ENCODE measurements at regions not wholly inside any gene's neighbourhood (a gene's known extent, or its start where the extent isn't known, plus 50 kb on each side); places are given as distances from the start of the nearest gene placed in this dataset.

DNA sequence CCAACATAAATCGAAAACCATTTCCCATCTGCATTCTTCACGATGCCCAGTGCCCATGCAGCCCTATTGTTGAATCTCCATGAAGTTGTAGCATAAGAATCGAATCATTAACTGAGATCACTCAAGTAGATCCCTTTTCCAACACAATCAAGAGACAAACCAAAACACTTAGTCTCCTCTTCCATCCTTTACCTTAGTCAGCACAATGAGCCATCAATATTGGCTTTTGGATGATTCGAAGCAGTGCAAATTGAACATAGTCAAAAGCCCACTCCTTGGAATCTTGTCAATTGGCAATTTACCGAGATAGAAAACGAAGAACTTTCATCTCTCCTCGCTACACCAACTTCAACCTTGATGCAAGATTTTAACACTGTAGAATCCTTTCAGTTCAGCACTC, 66.5 kb upstream of the ADRB1 start:
- H3K9me3 ChIP-seq (ENCODE audit: control insufficient read depth in 4 of 4, low read length in 3 of 4), result no peaks in the 10 kb centered on the region
- H3K4me3 ChIP-seq (ENCODE audit: low read depth in 1 of 3, low read length in 3 of 3), result no peak overlapping the region
- no peak overlapping the region for H3K27ac ChIP-seq (ENCODE audit: low read depth in 1 of 2, low read length in 2 of 2)
- WGBS, result 96% methylated on average over 7 of the region's 7 CpGs
- H3K4me1 ChIP-seq (ENCODE audit: control insufficient read depth in 4 of 4, insufficient read depth in 4 of 4, low read length in 3 of 4), result no peaks in the 10 kb centered on the region
- no peak for DNase-seq (ENCODE audit: low spot score)
- no peaks in the 10 kb centered on the region for H3K36me3 ChIP-seq (ENCODE audit: control insufficient read depth in 4 of 4, insufficient read depth in 3 of 4, low read depth in 1 of 4, low read length in 3 of 4)
- H3K27me3 ChIP-seq (ENCODE audit: control insufficient read depth in 4 of 4, insufficient read depth in 4 of 4, low read length in 3 of 4), result no peaks in the 10 kb centered on the region
- no peak for TF ChIP-seq GABPA (IDR thresholded peaks at IDR 0.05 in 1 of 2, conservative IDR thresholded peaks at IDR 0.05 in 1 of 2)
- TF ChIP-seq NR2F2 (IDR thresholded peaks at IDR 0.05), result no peak
- TF ChIP-seq, protein P1, sequence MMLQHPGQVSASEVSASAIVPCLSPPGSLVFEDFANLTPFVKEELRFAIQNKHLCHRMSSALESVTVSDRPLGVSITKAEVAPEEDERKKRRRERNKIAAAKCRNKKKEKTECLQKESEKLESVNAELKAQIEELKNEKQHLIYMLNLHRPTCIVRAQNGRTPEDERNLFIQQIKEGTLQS (IDR thresholded peaks at IDR 0.05), result no peak
- TF ChIP-seq, protein P2, sequence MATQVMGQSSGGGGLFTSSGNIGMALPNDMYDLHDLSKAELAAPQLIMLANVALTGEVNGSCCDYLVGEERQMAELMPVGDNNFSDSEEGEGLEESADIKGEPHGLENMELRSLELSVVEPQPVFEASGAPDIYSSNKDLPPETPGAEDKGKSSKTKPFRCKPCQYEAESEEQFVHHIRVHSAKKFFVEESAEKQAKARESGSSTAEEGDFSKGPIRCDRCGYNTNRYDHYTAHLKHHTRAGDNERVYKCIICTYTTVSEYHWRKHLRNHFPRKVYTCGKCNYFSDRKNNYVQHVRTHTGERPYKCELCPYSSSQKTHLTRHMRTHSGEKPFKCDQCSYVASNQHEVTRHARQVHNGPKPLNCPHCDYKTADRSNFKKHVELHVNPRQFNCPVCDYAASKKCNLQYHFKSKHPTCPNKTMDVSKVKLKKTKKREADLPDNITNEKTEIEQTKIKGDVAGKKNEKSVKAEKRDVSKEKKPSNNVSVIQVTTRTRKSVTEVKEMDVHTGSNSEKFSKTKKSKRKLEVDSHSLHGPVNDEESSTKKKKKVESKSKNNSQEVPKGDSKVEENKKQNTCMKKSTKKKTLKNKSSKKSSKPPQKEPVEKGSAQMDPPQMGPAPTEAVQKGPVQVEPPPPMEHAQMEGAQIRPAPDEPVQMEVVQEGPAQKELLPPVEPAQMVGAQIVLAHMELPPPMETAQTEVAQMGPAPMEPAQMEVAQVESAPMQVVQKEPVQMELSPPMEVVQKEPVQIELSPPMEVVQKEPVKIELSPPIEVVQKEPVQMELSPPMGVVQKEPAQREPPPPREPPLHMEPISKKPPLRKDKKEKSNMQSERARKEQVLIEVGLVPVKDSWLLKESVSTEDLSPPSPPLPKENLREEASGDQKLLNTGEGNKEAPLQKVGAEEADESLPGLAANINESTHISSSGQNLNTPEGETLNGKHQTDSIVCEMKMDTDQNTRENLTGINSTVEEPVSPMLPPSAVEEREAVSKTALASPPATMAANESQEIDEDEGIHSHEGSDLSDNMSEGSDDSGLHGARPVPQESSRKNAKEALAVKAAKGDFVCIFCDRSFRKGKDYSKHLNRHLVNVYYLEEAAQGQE (IDR thresholded peaks at IDR 0.05), result no peak
- TF ChIP-seq, protein P3, sequence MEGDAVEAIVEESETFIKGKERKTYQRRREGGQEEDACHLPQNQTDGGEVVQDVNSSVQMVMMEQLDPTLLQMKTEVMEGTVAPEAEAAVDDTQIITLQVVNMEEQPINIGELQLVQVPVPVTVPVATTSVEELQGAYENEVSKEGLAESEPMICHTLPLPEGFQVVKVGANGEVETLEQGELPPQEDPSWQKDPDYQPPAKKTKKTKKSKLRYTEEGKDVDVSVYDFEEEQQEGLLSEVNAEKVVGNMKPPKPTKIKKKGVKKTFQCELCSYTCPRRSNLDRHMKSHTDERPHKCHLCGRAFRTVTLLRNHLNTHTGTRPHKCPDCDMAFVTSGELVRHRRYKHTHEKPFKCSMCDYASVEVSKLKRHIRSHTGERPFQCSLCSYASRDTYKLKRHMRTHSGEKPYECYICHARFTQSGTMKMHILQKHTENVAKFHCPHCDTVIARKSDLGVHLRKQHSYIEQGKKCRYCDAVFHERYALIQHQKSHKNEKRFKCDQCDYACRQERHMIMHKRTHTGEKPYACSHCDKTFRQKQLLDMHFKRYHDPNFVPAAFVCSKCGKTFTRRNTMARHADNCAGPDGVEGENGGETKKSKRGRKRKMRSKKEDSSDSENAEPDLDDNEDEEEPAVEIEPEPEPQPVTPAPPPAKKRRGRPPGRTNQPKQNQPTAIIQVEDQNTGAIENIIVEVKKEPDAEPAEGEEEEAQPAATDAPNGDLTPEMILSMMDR (IDR thresholded peaks at IDR 0.05; ENCODE audit: low read depth, low read length, missing input control), result no peak
- TF ChIP-seq EGR1 (IDR thresholded peaks at IDR 0.05; ENCODE audit: low read depth in 2 of 2), result no peak
- TF ChIP-seq YY1 (IDR thresholded peaks at IDR 0.05), result no peak
- TF ChIP-seq FOXA2 (IDR thresholded peaks at IDR 0.05), result no peak
- TF ChIP-seq SP1 (IDR thresholded peaks at IDR 0.05), result no peak
- TF ChIP-seq HNF4G (IDR thresholded peaks at IDR 0.05), result no peak
- TF ChIP-seq RAD21 (IDR thresholded peaks at IDR 0.05), result no peak
- no peak for TF ChIP-seq RXRA (IDR thresholded peaks at IDR 0.05)
- TF ChIP-seq, protein P4, sequence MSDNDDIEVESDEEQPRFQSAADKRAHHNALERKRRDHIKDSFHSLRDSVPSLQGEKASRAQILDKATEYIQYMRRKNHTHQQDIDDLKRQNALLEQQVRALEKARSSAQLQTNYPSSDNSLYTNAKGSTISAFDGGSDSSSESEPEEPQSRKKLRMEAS (IDR thresholded peaks at IDR 0.05), result no peak
- no peak for TF ChIP-seq TAF1 (conservative IDR thresholded peaks at IDR 0.05)
- H3K9ac ChIP-seq (ENCODE audit: low read depth in 1 of 2, low read length in 2 of 2), result no peak overlapping the region

DNA sequence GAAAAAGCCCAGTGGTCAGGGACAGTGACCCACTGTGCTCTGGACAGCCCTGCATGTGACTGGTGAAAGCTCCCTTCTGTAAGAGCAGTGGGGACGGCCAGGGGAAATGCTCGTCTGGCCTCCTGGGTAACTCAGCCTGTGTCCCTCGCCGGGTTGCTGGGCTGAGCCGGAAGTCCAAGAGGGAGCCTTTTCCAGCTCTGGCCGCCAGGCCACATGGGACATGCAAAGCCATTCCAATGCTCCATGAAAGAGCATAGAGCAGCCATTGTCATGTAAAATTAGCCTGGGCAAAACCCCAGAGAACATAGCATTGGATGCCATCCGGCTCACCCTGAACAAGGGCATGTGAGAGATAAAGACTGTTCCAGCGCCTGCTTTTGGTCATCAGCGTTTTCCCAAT, 64.9 kb upstream of the ADRB1 start:
- WGBS, result 94% methylated on average over 9 of the region's 9 CpGs
- no peak overlapping the region for H3K9ac ChIP-seq (ENCODE audit: low read depth in 1 of 2, low read length in 2 of 2)
- DNase-seq (ENCODE audit: low spot score), result no peak
- H3K27me3 ChIP-seq (ENCODE audit: control insufficient read depth in 4 of 4, insufficient read depth in 4 of 4, low read length in 3 of 4), result no peaks in the 10 kb centered on the region
- H3K4me3 ChIP-seq (ENCODE audit: low read depth in 1 of 3, low read length in 3 of 3), result no peak overlapping the region
- H3K27ac ChIP-seq (ENCODE audit: low read depth in 1 of 2, low read length in 2 of 2), result no peak overlapping the region
- no peaks in the 10 kb centered on the region for H3K4me1 ChIP-seq (ENCODE audit: control insufficient read depth in 4 of 4, insufficient read depth in 4 of 4, low read length in 3 of 4)
- H3K9me3 ChIP-seq (ENCODE audit: control insufficient read depth in 4 of 4, low read length in 3 of 4), result no peaks in the 10 kb centered on the region
- no peaks in the 10 kb centered on the region for H3K36me3 ChIP-seq (ENCODE audit: control insufficient read depth in 4 of 4, insufficient read depth in 3 of 4, low read depth in 1 of 4, low read length in 3 of 4)
- TF ChIP-seq FOXA2 (IDR thresholded peaks at IDR 0.05) (no peak), FOXA1 (IDR thresholded peaks at IDR 0.05) (no peak), TAF1 (conservative IDR thresholded peaks at IDR 0.05) (no peak), GABPA (IDR thresholded peaks at IDR 0.05 in 1 of 2, conservative IDR thresholded peaks at IDR 0.05 in 1 of 2) (no peak), YY1 (IDR thresholded peaks at IDR 0.05) (no peak), RXRA (IDR thresholded peaks at IDR 0.05) (no peak), HNF4G (IDR thresholded peaks at IDR 0.05) (no peak), NR2F2 (IDR thresholded peaks at IDR 0.05) (no peak), RAD21 (IDR thresholded peaks at IDR 0.05) (no peak), JUND (IDR thresholded peaks at IDR 0.05) (no peak), EGR1 (IDR thresholded peaks at IDR 0.05; ENCODE audit: low read depth in 2 of 2) (no peak), SP1 (IDR thresholded peaks at IDR 0.05) (no peak)
- TF ChIP-seq, protein P5, sequence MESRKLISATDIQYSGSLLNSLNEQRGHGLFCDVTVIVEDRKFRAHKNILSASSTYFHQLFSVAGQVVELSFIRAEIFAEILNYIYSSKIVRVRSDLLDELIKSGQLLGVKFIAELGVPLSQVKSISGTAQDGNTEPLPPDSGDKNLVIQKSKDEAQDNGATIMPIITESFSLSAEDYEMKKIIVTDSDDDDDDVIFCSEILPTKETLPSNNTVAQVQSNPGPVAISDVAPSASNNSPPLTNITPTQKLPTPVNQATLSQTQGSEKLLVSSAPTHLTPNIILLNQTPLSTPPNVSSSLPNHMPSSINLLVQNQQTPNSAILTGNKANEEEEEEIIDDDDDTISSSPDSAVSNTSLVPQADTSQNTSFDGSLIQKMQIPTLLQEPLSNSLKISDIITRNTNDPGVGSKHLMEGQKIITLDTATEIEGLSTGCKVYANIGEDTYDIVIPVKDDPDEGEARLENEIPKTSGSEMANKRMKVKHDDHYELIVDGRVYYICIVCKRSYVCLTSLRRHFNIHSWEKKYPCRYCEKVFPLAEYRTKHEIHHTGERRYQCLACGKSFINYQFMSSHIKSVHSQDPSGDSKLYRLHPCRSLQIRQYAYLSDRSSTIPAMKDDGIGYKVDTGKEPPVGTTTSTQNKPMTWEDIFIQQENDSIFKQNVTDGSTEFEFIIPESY (IDR thresholded peaks at IDR 0.05), result no peak
- TF ChIP-seq, protein P3 (IDR thresholded peaks at IDR 0.05; ENCODE audit: low read depth, low read length, missing input control), result no peak
- TF ChIP-seq, protein P4 (IDR thresholded peaks at IDR 0.05), result no peak
- TF ChIP-seq, protein P2 (IDR thresholded peaks at IDR 0.05), result no peak

Data from liver (tissue), 8 donors.